Naive thymus-derived CD4-positive, alpha-beta T cell (primary cell): ENCODE measurements at regions not wholly inside any gene's neighbourhood (a gene's known extent, or its start where the extent isn't known, plus 50 kb on each side); places are given as distances from the start of the nearest gene placed in this dataset.

Experiments
- ATAC-seq: fragments of 150-1000 bp; cut with Tn5 transposase; 2 replicates; pipeline ENCODE4 v1.10.0; 2021; ENCODE audit warnings: mild to moderate bottlenecking, moderate library complexity
- CTCF ChIA-PET: fragments of 350-600 bp; sonication (Branson Sonifier 250); formaldehyde crosslinking; loops from one replicate; lab custom pipeline; 2021; ENCODE audit warnings: antibody characterized with exemption; lab: Charles Lee
- POLR2A ChIA-PET: fragments of 350-600 bp; sonication (Branson Sonifier 250); formaldehyde crosslinking; loops from one replicate; lab custom pipeline; 2021; ENCODE audit warnings: antibody characterized with exemption, inconsistent platforms; lab: Charles Lee
- DNase-seq, 9 donors: peaks; one replicate each; pipeline versions ENCODE4 v3.0.0 to v3.0.0-alpha.2; 2020 to 2022; ENCODE audit warnings: mixed read lengths in 1 of 9
- H3K27ac ChIP-seq: one replicate; pipeline ENCODE4 v1.7.0; 2013; ENCODE audit warnings: mild to moderate bottlenecking, low read depth, low read length, moderate library complexity
- H3K27me3 ChIP-seq, 2 donors: one replicate each; pipeline ENCODE4 v1.7.0; 2013; ENCODE audit warnings: low read length in 2 of 2, mild to moderate bottlenecking in 2 of 2, moderate library complexity in 2 of 2; ENCODE audit not compliant: control insufficient read depth in 2 of 2, insufficient read depth in 2 of 2
- H3K36me3 ChIP-seq, 3 experiments: 1 replicate in 2 of 3; 2 replicates in 1 of 3; pipeline ENCODE4 v1.7.0; 2013; ENCODE audit warnings: low read length in 3 of 3, mild to moderate bottlenecking in 3 of 3, moderate library complexity in 1 of 3; ENCODE audit not compliant: insufficient read depth in 3 of 3, control insufficient read depth in 2 of 3
- H3K4me1 ChIP-seq, 2 donors: one replicate each; pipeline ENCODE4 v1.7.0; 2013; ENCODE audit warnings: low read length in 2 of 2, mild to moderate bottlenecking in 2 of 2, moderate library complexity in 1 of 2; ENCODE audit not compliant: control insufficient read depth in 2 of 2, insufficient read depth in 2 of 2
- H3K4me3 ChIP-seq: 2 replicates; pipeline ENCODE4 v1.7.0; 2013; ENCODE audit warnings: mild to moderate bottlenecking, low read length
- H3K9me3 ChIP-seq, 3 experiments: 1 replicate in 2 of 3; 2 replicates in 1 of 3; pipeline ENCODE4 v1.7.0; 2013; ENCODE audit warnings: low read length in 3 of 3; ENCODE audit not compliant: control insufficient read depth in 2 of 3
- H3K27ac Mint-ChIP-seq, 9 donors: one replicate each; pipeline ENCODE4 v1.8.0; 2020 to 2022; ENCODE audit warnings: mixed read lengths in 9 of 9, mild to moderate bottlenecking in 8 of 9, moderate library complexity in 5 of 9, inconsistent platforms in 2 of 9
- H3K27me3 Mint-ChIP-seq, 5 donors: one replicate each; pipeline ENCODE4 v1.8.0; 2021 to 2022; ENCODE audit warnings: mixed read lengths in 5 of 5, mild to moderate bottlenecking in 1 of 5
- H3K36me3 Mint-ChIP-seq, 5 donors: one replicate each; pipeline ENCODE4 v1.8.0; 2020 to 2022; ENCODE audit warnings: mixed read lengths in 5 of 5, mild to moderate bottlenecking in 3 of 5, inconsistent platforms in 1 of 5
- H3K4me1 Mint-ChIP-seq, 7 donors: one replicate each; pipeline ENCODE4 v1.8.0; 2020 to 2022; ENCODE audit warnings: mixed read lengths in 7 of 7, mild to moderate bottlenecking in 3 of 7, inconsistent platforms in 1 of 7
- H3K4me3 Mint-ChIP-seq, 10 donors: one replicate each; pipeline ENCODE4 v1.8.0; 2020 to 2022; ENCODE audit warnings: mild to moderate bottlenecking in 10 of 10, mixed read lengths in 10 of 10, moderate library complexity in 6 of 10, inconsistent platforms in 2 of 10
- H3K9me3 Mint-ChIP-seq, 11 donors: one replicate each; pipeline ENCODE4 v1.8.0; 2020 to 2022; ENCODE audit warnings: mixed read lengths in 11 of 11, mild to moderate bottlenecking in 4 of 11, inconsistent platforms in 1 of 11, moderate library complexity in 1 of 11
- intact Hi-C, 2 donors: fragments of 100-400 bp; cut with micrococcal nuclease; formaldehyde crosslinking; loops; one replicate each; pipeline ENCODE4 v1.15.1; 2023

DNA sequence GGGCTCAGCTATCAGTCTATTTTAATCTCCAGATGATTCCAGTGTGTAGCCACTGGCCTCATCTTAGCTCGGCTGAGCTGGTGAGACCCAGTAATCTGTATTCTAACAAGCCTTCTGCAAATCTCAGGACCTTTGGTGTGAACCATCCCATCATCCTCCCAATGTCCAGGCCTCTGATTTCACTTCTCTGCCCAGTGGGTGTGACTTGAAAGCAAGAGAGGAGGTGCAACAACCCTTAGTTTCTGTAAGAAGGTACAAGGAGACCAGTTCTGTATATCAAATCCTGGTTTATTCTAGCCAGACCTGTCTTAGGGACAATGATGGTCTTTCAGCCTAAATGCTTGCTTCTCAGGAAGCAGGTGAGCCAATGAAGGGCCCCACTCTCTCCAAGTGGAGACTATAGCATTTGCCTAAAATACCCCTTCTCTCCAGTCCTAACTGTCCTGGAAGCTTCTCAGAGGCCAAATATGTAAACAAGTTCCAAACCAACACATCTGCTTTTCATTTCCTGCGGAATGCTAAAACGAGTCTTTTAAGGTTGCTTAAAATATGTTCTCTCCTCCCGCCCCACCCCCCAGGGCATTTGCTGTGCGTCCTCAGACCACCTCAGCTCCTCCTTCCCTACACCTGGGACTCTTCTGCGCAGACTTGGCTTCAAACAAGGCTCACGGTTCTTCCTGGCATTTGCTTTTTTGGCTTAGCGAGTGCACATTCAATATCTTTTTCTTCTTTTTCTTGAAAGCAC, 78.4 kb upstream of the FUT8 start:
- Mint-ChIP-seq H3K27me3 (no peaks in the 10 kb centered on the region), H3K9me3 (peaks cover 0 to 2% (median 0%) of the 10 kb centered on the region in 11 donors), H3K4me3 (peak overlapping the region in 6 of 10 donors; percentile 7 to 72 (median 30)), H3K27ac (peak overlapping the region in 5 of 9 donors; percentile 3 to 76 (median 10)), H3K36me3 (peaks cover 0 to 7% (median 0%) of the 10 kb centered on the region in 5 donors), H3K4me1 (peaks cover 16 to 64% (median 41%) of the 10 kb centered on the region in 7 donors)
- no peak overlapping the region for H3K4me3 ChIP-seq
- H3K36me3 ChIP-seq: no peaks in the 10 kb centered on the region
- ATAC-seq (no peak), DNase-seq (no peak)
- H3K27ac ChIP-seq: no peak overlapping the region
- no peaks in the 10 kb centered on the region for H3K27me3 ChIP-seq
- ChIA-PET CTCF (interaction anchor here (0.7 kb wide), 1 partner anchor 18 kb away, joined by 3 read pairs; no protein-coding TSS in a partner anchor), POLR2A (interaction anchor here (0.6 kb wide), 1 partner anchor 107 kb away, joined by 3 read pairs; no protein-coding TSS in a partner anchor)
- H3K4me1 ChIP-seq: peaks cover 0 to 16% of the 10 kb centered on the region in 2 donors
- intact Hi-C loops: no loop called here
- H3K9me3 ChIP-seq: no peaks in the 10 kb centered on the region

DNA sequence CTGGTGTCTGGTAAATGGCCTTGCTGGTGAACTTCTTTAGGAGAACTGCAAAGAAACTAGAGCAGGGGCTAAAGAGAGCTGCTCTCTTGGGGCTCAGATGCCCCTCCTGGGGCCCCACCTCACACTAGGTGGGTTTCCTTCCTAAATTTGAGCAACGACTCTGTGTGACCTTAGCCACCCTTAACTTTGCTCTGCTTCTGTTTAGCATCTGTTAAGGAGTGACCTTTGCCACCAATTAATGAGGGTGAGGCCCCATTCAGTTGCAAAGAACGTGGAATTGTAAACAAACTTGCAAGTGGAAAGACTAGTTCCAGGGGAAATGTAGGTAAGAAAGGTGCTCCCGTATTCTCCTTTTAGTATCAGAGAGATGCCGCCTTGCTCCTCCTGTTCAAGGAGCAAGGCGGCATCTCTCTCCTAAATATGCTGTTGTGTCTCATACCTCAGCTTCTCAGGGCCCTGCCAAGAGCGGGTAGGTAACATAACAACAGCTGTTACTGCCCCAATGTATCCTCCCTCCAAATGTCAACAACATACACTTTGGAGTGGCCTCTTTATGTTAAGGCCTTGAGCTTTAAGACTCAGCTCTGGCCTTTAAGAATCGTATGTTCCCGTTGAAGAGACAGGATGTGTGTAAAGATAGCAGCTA, 77.6 kb upstream of the FUT8 start:
- H3K4me3 Mint-ChIP-seq: peak overlapping the region in 6 of 10 donors; percentile 7 to 72 (median 32)

DNA sequence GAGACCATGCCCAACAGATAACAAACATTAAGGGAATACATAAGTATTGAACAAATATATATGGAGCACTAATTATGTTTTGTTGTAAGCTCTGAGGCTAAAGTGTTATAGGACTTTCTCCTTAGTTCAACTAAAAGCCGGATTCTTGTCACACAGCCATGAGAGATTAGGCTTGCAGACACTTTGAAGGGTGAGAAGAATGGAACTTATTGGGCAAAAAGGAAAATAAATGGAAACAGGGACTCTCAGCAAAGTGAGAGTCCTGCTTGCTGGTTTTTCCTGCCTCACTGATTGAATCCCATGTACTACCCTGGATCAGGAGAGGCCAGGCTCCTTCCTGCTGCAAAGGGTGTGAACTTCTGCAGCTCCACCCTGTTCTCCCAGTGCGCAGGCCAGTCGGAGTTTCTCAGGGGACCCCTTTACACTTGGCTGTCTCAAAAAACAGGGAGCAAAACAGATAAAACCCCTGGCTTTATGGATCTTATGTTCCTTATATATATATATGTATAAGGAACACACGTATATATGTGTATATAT, 77.1 kb upstream of the FUT8 start:
- intact Hi-C loops: loop anchor here (5.0 kb wide), 2 partner anchors 48 to 113 kb away; no protein-coding TSS in a partner anchor
- ChIA-PET POLR2A (interaction anchor here (0.8 kb wide), 1 partner anchor 8 kb away, joined by 3 read pairs; no protein-coding TSS in a partner anchor), CTCF (no interaction called here)
- peaks cover 0 to 16% of the 10 kb centered on the region in 2 donors for H3K4me1 ChIP-seq
- Mint-ChIP-seq H3K27ac (peak overlapping the region in 2 of 9 donors; percentile 9 to 64), H3K4me1 (peaks cover 19 to 61% (median 42%) of the 10 kb centered on the region in 7 donors), H3K9me3 (peaks cover 0 to 2% (median 0%) of the 10 kb centered on the region in 11 donors), H3K36me3 (peaks cover 0 to 10% (median 0%) of the 10 kb centered on the region in 5 donors), H3K27me3 (no peaks in the 10 kb centered on the region), H3K4me3 (peak overlapping the region in 3 of 10 donors; percentile 28 to 42 (median 39))
- H3K9me3 ChIP-seq: no peaks in the 10 kb centered on the region
- no peaks in the 10 kb centered on the region for H3K27me3 ChIP-seq
- no peak overlapping the region for H3K4me3 ChIP-seq
- ATAC-seq (no peak), DNase-seq (no peak)
- H3K36me3 ChIP-seq: no peaks in the 10 kb centered on the region
- no peak overlapping the region for H3K27ac ChIP-seq

More for the DNA sequence above, 77.6 kb upstream of the FUT8 start:
- peaks cover 0 to 16% of the 10 kb centered on the region in 2 donors for H3K4me1 ChIP-seq
- ChIA-PET CTCF (no interaction called here), POLR2A (no interaction called here)
- H3K9me3 ChIP-seq: no peaks in the 10 kb centered on the region
- H3K27ac ChIP-seq: no peak overlapping the region
- intact Hi-C loops: loop anchor here (5.0 kb wide), 2 partner anchors 48 to 113 kb away; no protein-coding TSS in a partner anchor
- peak overlapping the region in 4 of 9 donors; percentile 9 to 76 (median 32) for H3K27ac Mint-ChIP-seq
- ATAC-seq: no peak
- no peaks in the 10 kb centered on the region for H3K27me3 Mint-ChIP-seq
- DNase-seq: no peak
- no peak overlapping the region for H3K4me3 ChIP-seq
- H3K9me3 Mint-ChIP-seq: peaks cover 0 to 2% (median 0%) of the 10 kb centered on the region in 11 donors
- no peaks in the 10 kb centered on the region for H3K27me3 ChIP-seq
- no peaks in the 10 kb centered on the region for H3K36me3 ChIP-seq
- peaks cover 0 to 8% (median 0%) of the 10 kb centered on the region in 5 donors for H3K36me3 Mint-ChIP-seq
- peaks cover 19 to 65% (median 42%) of the 10 kb centered on the region in 7 donors for H3K4me1 Mint-ChIP-seq

DNA sequence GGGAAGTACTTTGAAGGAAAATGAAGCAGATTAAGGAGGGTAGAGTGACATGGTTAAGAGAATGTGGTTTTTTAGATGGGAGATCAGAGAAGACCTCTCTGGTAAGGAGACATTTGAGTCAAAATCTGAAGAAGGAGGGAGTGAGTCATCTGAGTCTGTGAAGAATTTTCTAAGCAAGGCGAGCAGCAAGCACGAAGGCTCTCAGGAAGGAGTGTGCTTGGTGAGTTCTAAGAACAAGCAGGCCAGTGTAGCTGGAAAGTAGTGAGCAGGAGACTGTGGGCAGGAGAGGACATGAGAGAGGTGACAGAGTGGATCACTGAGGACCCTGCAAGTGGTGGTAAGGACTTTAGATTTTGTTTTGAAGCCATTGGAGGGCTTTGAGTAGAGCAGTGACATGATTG, 76.3 kb upstream of the FUT8 start:
- peak in 2 of 9 donors; percentile 10 to 60 for DNase-seq
- H3K4me1 Mint-ChIP-seq: peaks cover 21 to 60% (median 42%) of the 10 kb centered on the region in 7 donors
- Histone ChIP-seq H3K36me3 (no peaks in the 10 kb centered on the region), H3K27me3 (no peaks in the 10 kb centered on the region), H3K4me1 (peaks cover 0 to 16% of the 10 kb centered on the region in 2 donors), H3K27ac (no peak overlapping the region), H3K9me3 (no peaks in the 10 kb centered on the region), H3K4me3 (no peak overlapping the region)
- peak overlapping the region; percentile 16 to 91 (median 64) for H3K27ac Mint-ChIP-seq
- ChIA-PET POLR2A (interaction anchor here (0.8 kb wide), 1 partner anchor 9 kb away, joined by 3 read pairs; no protein-coding TSS in a partner anchor), CTCF (no interaction called here)
- intact Hi-C loops: loop anchor here (1.0 to 5.0 kb wide), 6 partner anchors 21 to 114 kb away; partner anchors contain the start of gene FUT8 (in 2 of the 2)
- ATAC-seq: peak; percentile 37
- H3K27me3 Mint-ChIP-seq: no peaks in the 10 kb centered on the region
- H3K9me3 Mint-ChIP-seq: peaks cover 0 to 2% (median 0%) of the 10 kb centered on the region in 11 donors
- H3K4me3 Mint-ChIP-seq: peak overlapping the region in 6 of 10 donors; percentile 2 to 83 (median 4)
- peaks cover 0 to 12% (median 0%) of the 10 kb centered on the region in 5 donors for H3K36me3 Mint-ChIP-seq

DNA sequence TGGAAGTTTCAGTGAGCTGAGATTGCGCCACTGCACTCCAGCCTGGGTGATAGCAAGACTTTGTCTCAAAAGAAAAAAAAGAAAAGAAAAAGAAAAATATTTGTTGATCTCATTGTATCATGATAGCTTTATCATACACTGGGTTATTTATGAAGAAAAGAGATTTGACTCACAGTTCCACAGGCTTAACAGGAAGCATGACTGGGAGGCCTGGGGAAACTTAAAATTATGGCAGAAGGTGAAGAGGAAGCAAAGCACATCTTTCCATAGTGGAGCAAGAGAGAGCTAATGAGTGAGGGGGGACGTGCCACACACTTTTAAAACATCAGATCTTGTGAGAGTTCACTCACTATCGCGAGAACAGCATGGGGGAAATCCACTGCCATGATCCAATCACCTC, 72.7 kb upstream of the FUT8 start:
- H3K4me1 Mint-ChIP-seq: peaks cover 13 to 54% (median 23%) of the 10 kb centered on the region in 7 donors
- Histone ChIP-seq H3K36me3 (no peaks in the 10 kb centered on the region), H3K4me1 (peaks cover 0 to 8% of the 10 kb centered on the region in 2 donors), H3K27ac (no peak overlapping the region), H3K4me3 (no peak overlapping the region), H3K9me3 (no peaks in the 10 kb centered on the region), H3K27me3 (no peaks in the 10 kb centered on the region)
- H3K27ac Mint-ChIP-seq: peak overlapping the region in 3 of 9 donors; percentile 8 to 76 (median 47)
- no peaks in the 10 kb centered on the region for H3K27me3 Mint-ChIP-seq
- ChIA-PET POLR2A (no interaction called here), CTCF (no interaction called here)
- no peak for ATAC-seq
- DNase-seq: no peak
- intact Hi-C loops: loop anchor here (5.0 kb wide), 2 partner anchors 53 to 118 kb away; no protein-coding TSS in a partner anchor
- H3K9me3 Mint-ChIP-seq: peaks cover 0 to 2% (median 0%) of the 10 kb centered on the region in 11 donors
- peaks cover 0 to 24% (median 0%) of the 10 kb centered on the region in 5 donors for H3K36me3 Mint-ChIP-seq
- H3K4me3 Mint-ChIP-seq: peak overlapping the region in 1 of 10 donors; percentile 69

DNA sequence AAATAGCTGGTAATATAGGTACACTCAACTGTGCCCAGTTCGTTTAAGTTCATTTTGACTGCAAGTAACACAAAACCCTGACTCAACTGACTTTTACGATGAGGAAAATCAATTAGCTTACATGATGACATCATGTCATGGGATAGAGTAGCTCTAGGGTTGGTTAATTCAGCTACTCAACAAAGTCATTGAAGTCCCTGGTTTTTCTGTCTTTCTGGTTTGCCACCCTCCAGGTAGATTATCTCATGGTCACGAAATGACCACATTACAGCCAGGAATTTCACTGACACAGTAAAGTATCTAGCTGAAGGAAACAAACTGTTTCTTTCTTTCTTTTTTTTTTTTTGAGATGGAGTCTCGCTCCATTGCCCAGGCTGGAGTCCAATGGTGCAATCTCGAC, 68.5 kb upstream of the FUT8 start:
- Histone ChIP-seq H3K4me1 (no peaks in the 10 kb centered on the region), H3K9me3 (no peaks in the 10 kb centered on the region), H3K27ac (no peak overlapping the region), H3K4me3 (no peak overlapping the region), H3K27me3 (no peaks in the 10 kb centered on the region), H3K36me3 (no peaks in the 10 kb centered on the region)
- DNase-seq (no peak), ATAC-seq (no peak)
- Mint-ChIP-seq H3K27ac (no peak overlapping the region), H3K27me3 (no peaks in the 10 kb centered on the region), H3K4me1 (peaks cover 4 to 50% (median 15%) of the 10 kb centered on the region in 7 donors), H3K36me3 (peaks cover 0 to 28% (median 4%) of the 10 kb centered on the region in 5 donors), H3K4me3 (no peak overlapping the region), H3K9me3 (peaks cover 0 to 2% (median 0%) of the 10 kb centered on the region in 11 donors)
- ChIA-PET POLR2A (no interaction called here), CTCF (no interaction called here)
- intact Hi-C loops: no loop called here
